Transverse colon (tissue), 4 donors: ENCODE measurements at regions not wholly inside any gene's neighbourhood (a gene's known extent, or its start where the extent isn't known, plus 50 kb on each side); places are given as distances from the start of the nearest gene placed in this dataset.

Experiments
- DNase-seq: peaks from one replicate; pipeline ENCODE4 v3.0.0-alpha.2; 2019
- H3K27ac ChIP-seq, 4 donors: fragments of 200-600 bp; sonication (generic); 2 replicates each; pipeline ENCODE4 v1.5.1; 2016 to 2018; ENCODE audit warnings: inconsistent platforms in 4 of 4
- H3K27me3 ChIP-seq: fragments of 200-600 bp; sonication (generic); 2 replicates; pipeline ENCODE4 v1.5.1; 2017; ENCODE audit warnings: inconsistent platforms
- H3K36me3 ChIP-seq, 4 donors: fragments of 200-600 bp; sonication (generic); 2 replicates each; pipeline ENCODE4 v1.5.1; 2017 to 2019; ENCODE audit warnings: inconsistent platforms in 4 of 4
- H3K4me1 ChIP-seq, 4 donors: fragments of 200-600 bp; sonication (generic); 2 replicates each; pipeline ENCODE4 v1.5.1; 2017 to 2020; ENCODE audit warnings: inconsistent platforms in 4 of 4
- H3K4me3 ChIP-seq, 4 donors: fragments of 200-600 bp; sonication (generic); 1 replicate in 1 of 4; 2 replicates in 3 of 4; pipeline versions ENCODE4 v1.5.1 to v1.6.1; 2017 to 2019; ENCODE audit warnings: inconsistent platforms in 4 of 4
- H3K9me3 ChIP-seq, 2 donors: fragments of 200-600 bp; sonication (generic); 2 replicates each; pipeline ENCODE4 v1.5.1; 2017 to 2019; ENCODE audit warnings: inconsistent platforms in 2 of 2
- CTCF ChIP-seq, 5 experiments: fragments of 200-600 bp in 3 of 5; fragments of 450-650 bp in 2 of 5; sonication (generic) in 3 of 5; IDR thresholded peaks; 1 replicate in 2 of 5; 2 replicates in 3 of 5; pipeline ENCODE4 v1.5.1; 2016 to 2017; ENCODE audit warnings: antibody characterized with exemption in 5 of 5, inconsistent platforms in 3 of 5, mild to moderate bottlenecking in 2 of 5, moderate library complexity in 1 of 5
- EP300 ChIP-seq: sonication (generic); formaldehyde crosslinking; IDR thresholded peaks from one replicate; pipeline ENCODE4 v1.6.1; 2017; ENCODE audit warnings: antibody characterized with exemption, low read depth
- POLR2A ChIP-seq: fragments of 450-650 bp; IDR thresholded peaks from one replicate; pipeline ENCODE4 v1.6.1; 2016; ENCODE audit warnings: antibody characterized with exemption, mild to moderate bottlenecking, moderate library complexity
- POLR2AphosphoS5 ChIP-seq, 3 donors: sonication (generic); formaldehyde crosslinking; IDR thresholded peaks; one replicate each; pipeline ENCODE4 v1.6.1; 2016; ENCODE audit warnings: antibody characterized with exemption in 3 of 3
- WGBS, 2 donors: methylation state at CpG; one replicate each; pipeline ENCODE4 v1.1.5; 2018; ENCODE audit warnings: low coverage in 1 of 2; 5-methylcytosine and 5-hydroxymethylcytosine counted together
- in situ Hi-C, 4 donors: fragments of 200-750 bp; cut with MboI; loops; one replicate each; pipeline versions ENCODE4 v1.15.0 to v1.15.1; 2017; ENCODE audit warnings: low sequenced_read_pairs in 3 of 4, low pct_ligation_motif_present in 1 of 4, low pct_unique_long_range_greater_than_20kb in 1 of 4
- intact Hi-C: fragments of 100-400 bp; cut with DNase I; formaldehyde crosslinking; loops from one replicate; pipeline ENCODE4 v1.15.1; 2023; ENCODE audit warnings: low total_unique reads

GRCh38 chr2:184338771-184339170 is 259.6 kb upstream of the ZNF804A start:
- DNase-seq, result no peak
- no peak for TF ChIP-seq POLR2A
- no peak for TF ChIP-seq POLR2AphosphoS5 (IDR thresholded peaks at IDR 0.05)
- TF ChIP-seq CTCF (IDR thresholded peaks at IDR 0.05), result no peak
- TF ChIP-seq EP300, result no peak
- Histone ChIP-seq H3K36me3 (no peaks in the 10 kb centered on the region), H3K9me3 (no peaks in the 10 kb centered on the region), H3K27ac (no peak overlapping the region), H3K27me3 (no peaks in the 10 kb centered on the region), H3K4me1 (no peaks in the 10 kb centered on the region), H3K4me3 (no peak overlapping the region)
- in situ Hi-C loops, result no loop called here
- WGBS, 2 donors, result 7 to 33% methylated on average over 2 to 3 of the region's 3 CpGs
- intact Hi-C loops, result no loop called here

- 50 to 70% methylated on average over 1 of the region's 1 CpG for WGBS, 2 donors
- H3K36me3 ChIP-seq, result no peaks in the 10 kb centered on the region
These were observed 258.4 kb upstream of the ZNF804A start for GRCh38 chr2:184339966-184340365.

GRCh38 chr2:184346338-184346862 is 251.9 kb upstream of the ZNF804A start:
- Histone ChIP-seq H3K27ac (no peak overlapping the region), H3K9me3 (no peaks in the 10 kb centered on the region), H3K4me1 (no peaks in the 10 kb centered on the region), H3K27me3 (no peaks in the 10 kb centered on the region), H3K36me3 (no peaks in the 10 kb centered on the region), H3K4me3 (no peak overlapping the region)
- TF ChIP-seq EP300, result no peak
- TF ChIP-seq POLR2AphosphoS5 (IDR thresholded peaks at IDR 0.05), result no peak
- TF ChIP-seq POLR2A, result no peak
- no peak for TF ChIP-seq CTCF (IDR thresholded peaks at IDR 0.05)
- intact Hi-C loops (loop anchor here (5.0 kb wide), 1 partner anchor 1139 kb away; no protein-coding TSS in a partner anchor), in situ Hi-C loops (no loop called here)
- 71 to 75% methylated on average over 2 of the region's 2 CpGs for WGBS, 2 donors
- no peak for DNase-seq

More at GRCh38 chr2:184339966-184340365, 258.4 kb upstream of the ZNF804A start:
- in situ Hi-C loops (no loop called here), intact Hi-C loops (no loop called here)
- Histone ChIP-seq H3K27me3 (no peaks in the 10 kb centered on the region), H3K27ac (no peak overlapping the region), H3K9me3 (no peaks in the 10 kb centered on the region), H3K4me1 (no peaks in the 10 kb centered on the region), H3K4me3 (no peak overlapping the region)
- TF ChIP-seq CTCF (IDR thresholded peaks at IDR 0.05), result no peak
- TF ChIP-seq EP300, result no peak
- TF ChIP-seq POLR2AphosphoS5 (IDR thresholded peaks at IDR 0.05), result no peak
- TF ChIP-seq POLR2A, result no peak
- DNase-seq, result no peak

- H3K27ac ChIP-seq, result no peak overlapping the region
- H3K36me3 ChIP-seq, result no peaks in the 10 kb centered on the region
- H3K27me3 ChIP-seq, result no peaks in the 10 kb centered on the region
- no peaks in the 10 kb centered on the region for H3K4me1 ChIP-seq
- DNase-seq, result no peak
- intact Hi-C loops, result no loop called here
- 43 to 75% methylated on average over 1 of the region's 1 CpG for WGBS, 2 donors
- in situ Hi-C loops, result no loop called here
- H3K9me3 ChIP-seq, result no peaks in the 10 kb centered on the region
- no peak overlapping the region for H3K4me3 ChIP-seq
- TF ChIP-seq POLR2A, result no peak
- no peak for TF ChIP-seq CTCF (IDR thresholded peaks at IDR 0.05)
- no peak for TF ChIP-seq EP300
- no peak for TF ChIP-seq POLR2AphosphoS5 (IDR thresholded peaks at IDR 0.05)
These were observed 247.2 kb upstream of the ZNF804A start for GRCh38 chr2:184351126-184351525.
